GM23338 (cell line): ENCODE measurements at regions not wholly inside any gene's neighbourhood (a gene's known extent, or its start where the extent isn't known, plus 50 kb on each side); places are given as distances from the start of the nearest gene placed in this dataset. TPM values are rescaled to one million over a fixed set of nuclear protein-coding genes. Genes with fewer than 3 reads are reported as not detected.

ENCODE experiments used
- ETS1 ChIP-seq: IDR thresholded peaks from 2 replicates; pipeline ENCODE4 v1.6.1; 2016; ENCODE audit warnings: antibody characterized with exemption
- small RNA-seq: library from RNA; depleted of rRNA; stranded (forward); fragments of <200 nt; gene quantifications from one replicate; pipeline ENCODE3, GENCODE V24; 2014; ENCODE audit warnings: low replicate concordance
- TF ChIP-seq, protein P1 (sequence below): fragments of 250-450 bp; sonication (Bioruptor Pico); IDR thresholded peaks from 2 replicates; pipeline ENCODE4 v1.5.0; 2020; ENCODE audit warnings: mild to moderate bottlenecking, moderate library complexity

DNA sequence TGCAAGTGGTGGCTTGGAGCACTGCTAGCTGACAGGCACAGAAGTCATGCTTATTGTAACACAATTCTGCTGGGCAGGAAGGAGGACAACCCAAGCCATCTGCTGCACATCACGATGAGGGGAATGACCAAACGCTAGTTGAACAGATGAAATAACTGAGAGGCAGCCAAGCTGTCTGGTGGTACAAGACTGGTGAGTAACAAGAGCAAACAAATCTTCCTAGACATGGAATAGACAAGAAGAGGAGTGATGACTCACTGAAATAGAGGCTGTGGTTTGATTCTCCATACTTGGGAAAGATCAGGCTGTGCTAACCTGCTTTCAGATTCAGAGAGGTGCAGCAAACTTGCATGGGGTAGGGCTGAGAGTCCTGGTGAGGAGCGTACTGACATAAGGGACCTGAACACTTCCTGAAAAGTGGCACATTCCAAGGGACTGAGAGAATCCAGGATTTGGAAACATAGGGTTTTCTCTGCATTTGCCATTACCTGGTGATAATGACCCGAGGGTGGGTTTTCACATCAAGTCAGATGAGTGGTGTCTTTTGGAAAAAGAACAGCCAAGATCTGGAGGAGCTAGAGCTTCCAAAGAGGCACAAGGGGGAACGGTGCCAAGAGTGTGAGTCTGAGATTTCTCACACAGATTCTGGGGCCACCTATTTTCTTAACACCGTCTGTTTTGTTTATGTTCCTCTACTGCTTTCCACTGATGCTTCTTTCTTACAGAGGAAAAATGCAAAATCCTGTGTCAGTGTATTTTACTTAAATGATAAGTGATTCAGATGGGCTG lies 60.0 kb downstream of the PRL start (continued):
- TF ChIP-seq, protein P1, sequence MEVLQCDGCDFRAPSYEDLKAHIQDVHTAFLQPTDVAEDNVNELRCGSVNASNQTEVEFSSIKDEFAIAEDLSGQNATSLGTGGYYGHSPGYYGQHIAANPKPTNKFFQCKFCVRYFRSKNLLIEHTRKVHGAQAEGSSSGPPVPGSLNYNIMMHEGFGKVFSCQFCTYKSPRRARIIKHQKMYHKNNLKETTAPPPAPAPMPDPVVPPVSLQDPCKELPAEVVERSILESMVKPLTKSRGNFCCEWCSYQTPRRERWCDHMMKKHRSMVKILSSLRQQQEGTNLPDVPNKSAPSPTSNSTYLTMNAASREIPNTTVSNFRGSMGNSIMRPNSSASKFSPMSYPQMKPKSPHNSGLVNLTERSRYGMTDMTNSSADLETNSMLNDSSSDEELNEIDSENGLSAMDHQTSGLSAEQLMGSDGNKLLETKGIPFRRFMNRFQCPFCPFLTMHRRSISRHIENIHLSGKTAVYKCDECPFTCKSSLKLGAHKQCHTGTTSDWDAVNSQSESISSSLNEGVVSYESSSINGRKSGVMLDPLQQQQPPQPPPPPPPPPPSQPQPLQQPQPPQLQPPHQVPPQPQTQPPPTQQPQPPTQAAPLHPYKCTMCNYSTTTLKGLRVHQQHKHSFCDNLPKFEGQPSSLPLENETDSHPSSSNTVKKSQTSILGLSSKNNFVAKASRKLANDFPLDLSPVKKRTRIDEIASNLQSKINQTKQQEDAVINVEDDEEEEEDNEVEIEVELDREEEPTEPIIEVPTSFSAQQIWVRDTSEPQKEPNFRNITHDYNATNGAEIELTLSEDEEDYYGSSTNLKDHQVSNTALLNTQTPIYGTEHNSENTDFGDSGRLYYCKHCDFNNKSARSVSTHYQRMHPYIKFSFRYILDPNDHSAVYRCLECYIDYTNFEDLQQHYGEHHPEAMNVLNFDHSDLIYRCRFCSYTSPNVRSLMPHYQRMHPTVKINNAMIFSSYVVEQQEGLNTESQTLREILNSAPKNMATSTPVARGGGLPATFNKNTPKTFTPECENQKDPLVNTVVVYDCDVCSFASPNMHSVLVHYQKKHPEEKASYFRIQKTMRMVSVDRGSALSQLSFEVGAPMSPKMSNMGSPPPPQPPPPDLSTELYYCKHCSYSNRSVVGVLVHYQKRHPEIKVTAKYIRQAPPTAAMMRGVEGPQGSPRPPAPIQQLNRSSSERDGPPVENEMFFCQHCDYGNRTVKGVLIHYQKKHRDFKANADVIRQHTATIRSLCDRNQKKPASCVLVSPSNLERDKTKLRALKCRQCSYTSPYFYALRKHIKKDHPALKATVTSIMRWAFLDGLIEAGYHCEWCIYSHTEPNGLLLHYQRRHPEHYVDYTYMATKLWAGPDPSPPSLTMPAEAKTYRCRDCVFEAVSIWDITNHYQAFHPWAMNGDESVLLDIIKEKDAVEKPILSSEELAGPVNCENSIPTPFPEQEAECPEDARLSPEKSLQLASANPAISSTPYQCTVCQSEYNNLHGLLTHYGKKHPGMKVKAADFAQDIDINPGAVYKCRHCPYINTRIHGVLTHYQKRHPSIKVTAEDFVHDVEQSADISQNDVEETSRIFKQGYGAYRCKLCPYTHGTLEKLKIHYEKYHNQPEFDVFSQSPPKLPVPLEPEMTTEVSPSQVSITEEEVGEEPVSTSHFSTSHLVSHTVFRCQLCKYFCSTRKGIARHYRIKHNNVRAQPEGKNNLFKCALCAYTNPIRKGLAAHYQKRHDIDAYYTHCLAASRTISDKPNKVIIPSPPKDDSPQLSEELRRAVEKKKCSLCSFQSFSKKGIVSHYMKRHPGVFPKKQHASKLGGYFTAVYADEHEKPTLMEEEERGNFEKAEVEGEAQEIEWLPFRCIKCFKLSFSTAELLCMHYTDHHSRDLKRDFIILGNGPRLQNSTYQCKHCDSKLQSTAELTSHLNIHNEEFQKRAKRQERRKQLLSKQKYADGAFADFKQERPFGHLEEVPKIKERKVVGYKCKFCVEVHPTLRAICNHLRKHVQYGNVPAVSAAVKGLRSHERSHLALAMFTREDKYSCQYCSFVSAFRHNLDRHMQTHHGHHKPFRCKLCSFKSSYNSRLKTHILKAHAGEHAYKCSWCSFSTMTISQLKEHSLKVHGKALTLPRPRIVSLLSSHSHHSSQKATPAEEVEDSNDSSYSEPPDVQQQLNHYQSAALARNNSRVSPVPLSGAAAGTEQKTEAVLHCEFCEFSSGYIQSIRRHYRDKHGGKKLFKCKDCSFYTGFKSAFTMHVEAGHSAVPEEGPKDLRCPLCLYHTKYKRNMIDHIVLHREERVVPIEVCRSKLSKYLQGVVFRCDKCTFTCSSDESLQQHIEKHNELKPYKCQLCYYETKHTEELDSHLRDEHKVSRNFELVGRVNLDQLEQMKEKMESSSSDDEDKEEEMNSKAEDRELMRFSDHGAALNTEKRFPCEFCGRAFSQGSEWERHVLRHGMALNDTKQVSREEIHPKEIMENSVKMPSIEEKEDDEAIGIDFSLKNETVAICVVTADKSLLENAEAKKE (CRISPR knock-in tag) = no peak
- TF ChIP-seq ETS1 = no peak

Small RNA genes in the stretch of these regions (small RNA-seq; reads per million reads assigned to genes)
- not detected for gene AL136313.1
